Panc1 (cell line): ENCODE measurements at regions not wholly inside any gene's neighbourhood (a gene's known extent, or its start where the extent isn't known, plus 50 kb on each side); places are given as distances from the start of the nearest gene placed in this dataset.

Experiments
- POLR2AphosphoS5 ChIP-seq: IDR thresholded peaks from 2 replicates; pipeline ENCODE4 v1.6.1; 2012; ENCODE audit warnings: mild to moderate bottlenecking, low read depth, low read length, moderate library complexity
- REST ChIP-seq, 2 experiments: IDR thresholded peaks; 2 replicates each; pipeline ENCODE4 v1.6.1; 2011 to 2012; ENCODE audit warnings: low read depth in 2 of 2, control low read depth in 1 of 2, low read length in 1 of 2, mild to moderate bottlenecking in 1 of 2, moderate library complexity in 1 of 2; ENCODE audit not compliant: insufficient read depth in 1 of 2
- SIN3A ChIP-seq: IDR thresholded peaks from 2 replicates; pipeline ENCODE4 v1.6.1; 2012; ENCODE audit warnings: low read depth, mild to moderate bottlenecking, low read length, moderate library complexity, borderline replicate concordance; ENCODE audit not compliant: insufficient read depth
- TCF7L2 ChIP-seq: IDR thresholded peaks from 2 replicates; pipeline ENCODE4 v1.6.1; 2011; ENCODE audit warnings: mild to moderate bottlenecking, low read depth, low read length, inconsistent platforms
- TF ChIP-seq, protein P1 (sequence below): fragments of 450-650 bp; IDR thresholded peaks from 2 replicates; pipeline ENCODE4 v1.5.1; 2017; ENCODE audit warnings: mild to moderate bottlenecking

- TF ChIP-seq, protein P1, sequence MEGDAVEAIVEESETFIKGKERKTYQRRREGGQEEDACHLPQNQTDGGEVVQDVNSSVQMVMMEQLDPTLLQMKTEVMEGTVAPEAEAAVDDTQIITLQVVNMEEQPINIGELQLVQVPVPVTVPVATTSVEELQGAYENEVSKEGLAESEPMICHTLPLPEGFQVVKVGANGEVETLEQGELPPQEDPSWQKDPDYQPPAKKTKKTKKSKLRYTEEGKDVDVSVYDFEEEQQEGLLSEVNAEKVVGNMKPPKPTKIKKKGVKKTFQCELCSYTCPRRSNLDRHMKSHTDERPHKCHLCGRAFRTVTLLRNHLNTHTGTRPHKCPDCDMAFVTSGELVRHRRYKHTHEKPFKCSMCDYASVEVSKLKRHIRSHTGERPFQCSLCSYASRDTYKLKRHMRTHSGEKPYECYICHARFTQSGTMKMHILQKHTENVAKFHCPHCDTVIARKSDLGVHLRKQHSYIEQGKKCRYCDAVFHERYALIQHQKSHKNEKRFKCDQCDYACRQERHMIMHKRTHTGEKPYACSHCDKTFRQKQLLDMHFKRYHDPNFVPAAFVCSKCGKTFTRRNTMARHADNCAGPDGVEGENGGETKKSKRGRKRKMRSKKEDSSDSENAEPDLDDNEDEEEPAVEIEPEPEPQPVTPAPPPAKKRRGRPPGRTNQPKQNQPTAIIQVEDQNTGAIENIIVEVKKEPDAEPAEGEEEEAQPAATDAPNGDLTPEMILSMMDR, result peak; percentile 14; the same call in 1 of the 2 replicates
- no peak for TF ChIP-seq POLR2AphosphoS5
- no peak for TF ChIP-seq REST (IDR thresholded peaks at IDR 0.05; ENCODE audit: insufficient read depth in 1 of 2, low read depth in 2 of 2, low read length in 1 of 2)
- no peak for TF ChIP-seq TCF7L2
- no peak for TF ChIP-seq SIN3A
Measured at GRCh38 chr2:7363906-7364305, 446.7 kb downstream of the RNF144A start.
